Fibroblast of peridontal ligament (primary cell): ENCODE measurements at regions not wholly inside any gene's neighbourhood (a gene's known extent, or its start where the extent isn't known, plus 50 kb on each side); places are given as distances from the start of the nearest gene placed in this dataset.
"Not testable (repeated sequence)": the region's sequence is repeated elsewhere in the genome, so short reads cannot be mapped to it uniquely, and the experiment has no call there.

ENCODE experiments used
- DNase-seq: peaks from one replicate; pipeline ENCODE4 v3.0.0-alpha.2; 2010; ENCODE audit errors: extremely low read depth

- no peak for DNase-seq
Measured at GRCh38 chr2:193868833-193869232, 1674.1 kb upstream of the TMEFF2 start.

- no peak for DNase-seq
Measured at GRCh38 chr2:193868132-193868531, 1673.4 kb upstream of the TMEFF2 start.

GRCh38 chr2:193867454-193867853 is 1672.7 kb upstream of the TMEFF2 start:
- no peak for DNase-seq

- no peak for DNase-seq
Measured at GRCh38 chr2:193861557-193861956, 1666.8 kb upstream of the TMEFF2 start.

- DNase-seq = no peak
Measured at GRCh38 chr2:193847991-193848390, 1653.3 kb upstream of the TMEFF2 start.

GRCh38 chr2:193847130-193847529 is 1652.4 kb upstream of the TMEFF2 start:
- DNase-seq = peak; percentile 54

- no peak for DNase-seq
Measured at GRCh38 chr2:193845604-193846003, 1650.9 kb upstream of the TMEFF2 start.

- DNase-seq = no peak
Measured at GRCh38 chr2:193843675-193844074, 1648.9 kb upstream of the TMEFF2 start.

GRCh38 chr2:193841384-193842150 is 1646.8 kb upstream of the TMEFF2 start:
- DNase-seq = peak; percentile 62

GRCh38 chr2:193837111-193837738 is 1642.5 kb upstream of the TMEFF2 start:
- DNase-seq = peak; percentile 44

- not testable (repeated sequence) for DNase-seq
Measured at GRCh38 chr2:193836424-193837006, 1641.8 kb upstream of the TMEFF2 start.

GRCh38 chr2:193833895-193834294 is 1639.2 kb upstream of the TMEFF2 start:
- not testable (repeated sequence) for DNase-seq

- DNase-seq = peak; percentile 30
Measured at GRCh38 chr2:193824474-193824873, 1629.7 kb upstream of the TMEFF2 start.

- no peak for DNase-seq
Measured at GRCh38 chr2:193818801-193819499, 1624.2 kb upstream of the TMEFF2 start.

- DNase-seq = no peak
Measured at GRCh38 chr2:193816008-193816407, 1621.3 kb upstream of the TMEFF2 start.

GRCh38 chr2:193810533-193810932 is 1615.8 kb upstream of the TMEFF2 start:
- DNase-seq = no peak

GRCh38 chr2:193808877-193809276 is 1614.1 kb upstream of the TMEFF2 start:
- no peak for DNase-seq

GRCh38 chr2:193806088-193806774 is 1611.5 kb upstream of the TMEFF2 start:
- DNase-seq = no peak

GRCh38 chr2:193796847-193797246 is 1602.1 kb upstream of the TMEFF2 start:
- no peak for DNase-seq

GRCh38 chr2:193793914-193794313 is 1599.2 kb upstream of the TMEFF2 start:
- DNase-seq = peak; percentile 5

- DNase-seq = peak; percentile 5
Measured at GRCh38 chr2:193783681-193784080, 1588.9 kb upstream of the TMEFF2 start.

- no peak for DNase-seq
Measured at GRCh38 chr2:193778293-193778692, 1583.6 kb upstream of the TMEFF2 start.
